Retinal pigment epithelial cell (primary cell): ENCODE measurements at regions not wholly inside any gene's neighbourhood (a gene's known extent, or its start where the extent isn't known, plus 50 kb on each side); places are given as distances from the start of the nearest gene placed in this dataset.

ENCODE experiments used
- DNase-seq: peaks from one replicate; pipeline ENCODE4 v3.0.0-alpha.2; 2010; ENCODE audit warnings: low read depth
- H3K4me3 ChIP-seq: 2 replicates; pipeline ENCODE4 v1.5.1; 2011; ENCODE audit warnings: mild to moderate bottlenecking, low read length, control low read depth, moderate library complexity
- TF ChIP-seq, protein P1 (sequence below): conservative IDR thresholded peaks from 2 replicates; pipeline ENCODE4 v1.5.1; 2011; ENCODE audit warnings: low read depth, low read length, control low read depth, inconsistent platforms

GRCh38 chr2:118593257-118593656 is 254.2 kb downstream of the EN1 start:
- TF ChIP-seq, protein P1, sequence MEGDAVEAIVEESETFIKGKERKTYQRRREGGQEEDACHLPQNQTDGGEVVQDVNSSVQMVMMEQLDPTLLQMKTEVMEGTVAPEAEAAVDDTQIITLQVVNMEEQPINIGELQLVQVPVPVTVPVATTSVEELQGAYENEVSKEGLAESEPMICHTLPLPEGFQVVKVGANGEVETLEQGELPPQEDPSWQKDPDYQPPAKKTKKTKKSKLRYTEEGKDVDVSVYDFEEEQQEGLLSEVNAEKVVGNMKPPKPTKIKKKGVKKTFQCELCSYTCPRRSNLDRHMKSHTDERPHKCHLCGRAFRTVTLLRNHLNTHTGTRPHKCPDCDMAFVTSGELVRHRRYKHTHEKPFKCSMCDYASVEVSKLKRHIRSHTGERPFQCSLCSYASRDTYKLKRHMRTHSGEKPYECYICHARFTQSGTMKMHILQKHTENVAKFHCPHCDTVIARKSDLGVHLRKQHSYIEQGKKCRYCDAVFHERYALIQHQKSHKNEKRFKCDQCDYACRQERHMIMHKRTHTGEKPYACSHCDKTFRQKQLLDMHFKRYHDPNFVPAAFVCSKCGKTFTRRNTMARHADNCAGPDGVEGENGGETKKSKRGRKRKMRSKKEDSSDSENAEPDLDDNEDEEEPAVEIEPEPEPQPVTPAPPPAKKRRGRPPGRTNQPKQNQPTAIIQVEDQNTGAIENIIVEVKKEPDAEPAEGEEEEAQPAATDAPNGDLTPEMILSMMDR, result no peak
- H3K4me3 ChIP-seq, result no peak overlapping the region
- no peak for DNase-seq

DNA sequence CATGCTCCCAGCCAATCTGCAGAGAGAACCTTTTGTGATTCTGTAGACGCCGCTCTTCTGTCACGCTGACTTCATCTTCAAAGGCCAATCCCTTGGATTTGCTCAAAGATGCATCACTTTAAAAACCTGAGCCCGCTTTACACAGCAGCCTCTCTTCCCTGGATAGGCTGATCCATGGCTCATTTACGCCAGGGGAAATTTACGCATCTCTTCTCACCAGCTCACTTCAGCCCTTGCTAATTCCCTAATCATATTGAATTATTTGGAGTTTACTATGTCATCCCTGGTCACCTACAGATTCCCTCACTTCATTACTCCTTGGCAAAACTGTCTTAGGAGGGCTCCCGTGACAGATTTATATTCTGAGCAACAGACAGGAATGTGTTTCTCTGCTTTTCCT is 256.2 kb downstream of the EN1 start:
- no peak for DNase-seq
- TF ChIP-seq, protein P1, result no peak
- no peak overlapping the region for H3K4me3 ChIP-seq

DNA sequence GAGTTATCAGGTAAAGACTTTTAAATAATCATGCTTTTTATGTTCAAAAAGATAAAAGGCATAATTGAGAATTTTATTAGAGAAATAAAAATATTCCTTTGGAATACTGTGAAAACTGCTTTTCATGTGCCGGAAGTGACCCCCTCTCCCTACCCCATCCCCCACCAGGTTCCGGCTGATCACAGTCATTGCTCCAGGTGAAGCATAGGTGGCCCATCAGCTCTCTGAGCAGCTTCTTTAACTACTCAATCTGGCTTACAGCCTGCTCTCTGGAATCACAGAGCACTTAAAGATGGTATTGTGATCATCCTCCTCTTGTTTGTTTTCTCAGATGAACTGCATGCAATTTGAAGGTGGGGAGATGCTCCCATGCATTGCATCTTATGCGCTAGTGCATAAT is 257.7 kb downstream of the EN1 start:
- no peak overlapping the region for H3K4me3 ChIP-seq

DNA sequence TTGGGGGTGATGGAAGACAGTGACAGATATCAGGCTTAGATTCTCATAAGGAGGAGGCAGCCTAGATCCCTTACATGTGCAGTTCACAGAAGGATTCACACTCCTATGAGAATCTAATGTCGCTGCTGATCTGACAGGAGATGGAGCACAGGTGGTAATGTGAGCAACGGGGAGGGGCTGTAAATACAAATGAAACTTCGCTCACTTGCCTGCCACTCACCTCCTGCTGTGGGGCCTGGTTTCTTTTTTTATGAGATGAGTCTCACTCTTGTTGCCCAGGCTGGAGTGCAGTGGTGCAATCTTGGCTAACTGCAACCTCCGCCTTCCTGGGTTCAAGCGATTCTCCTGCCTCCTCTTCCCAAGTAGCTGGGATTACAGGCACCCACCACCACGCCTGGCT is 258.6 kb downstream of the EN1 start:
- no peak for DNase-seq
- H3K4me3 ChIP-seq, result no peak overlapping the region
- TF ChIP-seq, protein P1, result no peak

More for the DNA sequence above, 257.7 kb downstream of the EN1 start:
- no peak for DNase-seq
- TF ChIP-seq, protein P1, result no peak

GRCh38 chr2:118586312-118586711 is 261.1 kb downstream of the EN1 start:
- DNase-seq, result no peak
- TF ChIP-seq, protein P1, result no peak
- no peak overlapping the region for H3K4me3 ChIP-seq

- DNase-seq, result peak; percentile 6
- H3K4me3 ChIP-seq, result no peak overlapping the region
- TF ChIP-seq, protein P1, result no peak
Measured at GRCh38 chr2:118584877-118585276, 262.6 kb downstream of the EN1 start.

DNA sequence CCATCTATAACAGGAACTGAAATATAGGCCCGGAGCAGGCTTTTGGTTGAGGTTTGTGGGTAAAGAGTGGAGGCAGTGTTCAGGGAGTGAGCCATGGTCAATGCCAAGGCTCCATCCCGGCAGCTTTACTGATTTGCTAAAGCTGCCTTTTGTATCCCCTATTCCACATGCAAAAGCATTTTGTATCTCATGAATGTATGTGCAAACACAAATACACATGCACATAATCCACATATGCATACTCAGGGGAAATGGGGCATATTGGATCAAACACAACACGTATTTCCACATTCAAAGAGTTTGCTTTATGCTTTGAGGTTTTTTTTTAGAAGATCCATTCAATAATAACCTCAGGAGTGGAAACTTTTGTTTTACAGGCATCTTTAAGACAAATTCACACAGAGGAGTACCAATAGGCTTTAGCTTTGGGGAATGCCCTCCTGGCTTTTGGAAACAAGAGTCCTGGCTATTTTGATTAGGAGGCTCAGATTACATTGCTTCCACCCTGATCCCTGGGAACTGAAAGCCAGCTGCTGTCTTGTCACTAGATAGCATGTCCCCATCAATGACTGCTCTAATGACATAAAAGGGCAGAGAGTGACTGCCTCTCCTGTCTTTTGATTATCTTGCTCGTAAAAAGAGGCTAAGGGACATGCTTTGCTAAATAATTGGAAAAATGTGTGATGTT is 263.2 kb downstream of the EN1 start:
- TF ChIP-seq, protein P1, result no peak
- no peak for DNase-seq
- H3K4me3 ChIP-seq, result no peak overlapping the region
